Choroid plexus epithelial cell (primary cell): ENCODE measurements at regions not wholly inside any gene's neighbourhood (a gene's known extent, or its start where the extent isn't known, plus 50 kb on each side); places are given as distances from the start of the nearest gene placed in this dataset.
"Not testable (repeated sequence)": the region's sequence is repeated elsewhere in the genome, so short reads cannot be mapped to it uniquely, and the experiment has no call there.

Experiments used
- DNase-seq: peaks from one replicate; pipeline ENCODE4 v3.0.0-alpha.2; 2010; ENCODE audit warnings: low read depth
- H3K4me3 ChIP-seq: 2 replicates; pipeline ENCODE4 v1.5.1; 2011; ENCODE audit warnings: low read depth, mild to moderate bottlenecking, control low read depth, low read length, moderate library complexity
- TF ChIP-seq, protein P1 (sequence below): conservative IDR thresholded peaks from 2 replicates; pipeline ENCODE4 v1.5.1; 2011; ENCODE audit warnings: low read depth, mild to moderate bottlenecking, control low read depth, inconsistent platforms, low read length, moderate library complexity

DNA sequence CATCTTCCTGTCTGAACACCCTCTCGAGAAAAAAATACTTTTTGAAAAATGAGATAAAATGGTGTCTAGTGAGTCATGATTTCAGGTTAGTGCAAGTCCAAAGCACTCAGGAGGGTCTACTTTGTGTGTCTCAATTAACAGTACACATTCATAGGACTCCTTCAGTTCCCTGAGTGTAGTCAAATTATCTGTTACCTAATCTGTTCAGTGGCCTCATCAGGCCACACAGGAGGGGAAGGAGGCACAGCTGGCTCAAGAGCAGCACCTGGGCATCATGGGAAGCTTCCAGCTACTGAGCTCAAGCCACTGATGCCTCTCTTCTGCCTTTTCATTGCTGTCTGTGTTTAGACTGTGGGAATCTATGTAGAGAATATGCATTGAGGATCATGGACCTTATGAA, 341.4 kb upstream of the SGO1 start:
- no peak overlapping the region for H3K4me3 ChIP-seq
- TF ChIP-seq, protein P1, sequence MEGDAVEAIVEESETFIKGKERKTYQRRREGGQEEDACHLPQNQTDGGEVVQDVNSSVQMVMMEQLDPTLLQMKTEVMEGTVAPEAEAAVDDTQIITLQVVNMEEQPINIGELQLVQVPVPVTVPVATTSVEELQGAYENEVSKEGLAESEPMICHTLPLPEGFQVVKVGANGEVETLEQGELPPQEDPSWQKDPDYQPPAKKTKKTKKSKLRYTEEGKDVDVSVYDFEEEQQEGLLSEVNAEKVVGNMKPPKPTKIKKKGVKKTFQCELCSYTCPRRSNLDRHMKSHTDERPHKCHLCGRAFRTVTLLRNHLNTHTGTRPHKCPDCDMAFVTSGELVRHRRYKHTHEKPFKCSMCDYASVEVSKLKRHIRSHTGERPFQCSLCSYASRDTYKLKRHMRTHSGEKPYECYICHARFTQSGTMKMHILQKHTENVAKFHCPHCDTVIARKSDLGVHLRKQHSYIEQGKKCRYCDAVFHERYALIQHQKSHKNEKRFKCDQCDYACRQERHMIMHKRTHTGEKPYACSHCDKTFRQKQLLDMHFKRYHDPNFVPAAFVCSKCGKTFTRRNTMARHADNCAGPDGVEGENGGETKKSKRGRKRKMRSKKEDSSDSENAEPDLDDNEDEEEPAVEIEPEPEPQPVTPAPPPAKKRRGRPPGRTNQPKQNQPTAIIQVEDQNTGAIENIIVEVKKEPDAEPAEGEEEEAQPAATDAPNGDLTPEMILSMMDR = no peak
- DNase-seq = no peak

DNA sequence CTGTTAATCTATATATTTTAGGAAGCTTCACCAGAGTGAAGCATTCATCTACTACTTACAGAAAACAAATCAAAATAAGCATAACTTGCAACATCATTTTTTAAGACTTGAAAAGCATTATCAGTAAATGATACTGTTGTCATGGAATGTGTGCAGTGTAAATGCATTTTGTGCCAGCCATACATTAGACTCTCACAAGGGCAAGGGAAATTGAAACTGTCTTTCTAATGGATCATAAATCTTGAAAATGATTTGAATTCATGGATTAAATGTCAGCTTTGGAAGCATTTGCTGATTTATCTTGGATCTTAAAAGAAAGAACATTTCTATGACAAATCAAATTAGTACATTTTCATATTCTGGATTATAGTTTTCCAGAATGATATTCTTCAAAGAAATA, 338.3 kb upstream of the SGO1 start:
- no peak for DNase-seq
- TF ChIP-seq, protein P1 = no peak

DNA sequence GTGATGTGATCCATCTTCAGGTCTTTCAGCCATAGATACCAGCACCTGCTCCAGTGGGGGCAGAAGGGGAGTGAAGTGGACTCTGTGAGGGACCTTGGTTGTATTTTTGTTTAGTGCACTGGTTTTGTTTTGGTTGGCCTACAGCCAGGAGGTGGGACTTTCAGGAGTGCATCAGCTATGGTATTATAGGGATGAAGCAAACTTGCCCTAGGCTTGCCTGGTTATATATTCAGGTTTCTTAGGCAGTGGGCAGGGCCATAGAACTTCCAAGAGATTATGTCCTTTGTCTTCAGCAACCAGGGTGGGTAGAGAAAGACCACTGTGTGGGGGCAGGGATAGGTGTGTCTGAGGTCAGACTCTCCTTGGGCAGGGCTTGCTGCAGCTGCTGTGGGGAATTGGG, 337.3 kb upstream of the SGO1 start:
- DNase-seq = no peak
- no peak overlapping the region for H3K4me3 ChIP-seq
- TF ChIP-seq, protein P1 = no peak

More for the DNA sequence above, 338.3 kb upstream of the SGO1 start:
- H3K4me3 ChIP-seq = no peak overlapping the region

DNA sequence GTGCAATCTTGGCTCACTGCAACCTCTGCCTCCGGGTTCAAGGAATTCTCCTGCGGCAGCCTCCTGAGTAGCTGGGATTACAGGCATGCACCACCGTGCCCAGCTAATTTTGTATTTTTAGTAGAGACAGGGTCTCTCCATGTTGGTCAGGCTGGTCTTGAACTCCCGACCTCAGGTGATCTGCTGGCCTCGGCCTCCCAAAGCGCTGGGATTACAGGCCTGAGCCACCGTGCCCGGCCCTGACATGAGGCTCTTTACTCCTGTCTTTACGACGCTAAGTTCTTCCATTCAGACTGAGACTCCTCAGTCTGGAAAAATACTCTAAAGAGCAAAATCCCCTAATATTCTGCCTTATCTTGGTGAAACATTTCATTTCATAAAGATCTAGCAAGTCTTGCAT, 331.3 kb upstream of the SGO1 start:
- H3K4me3 ChIP-seq, DNase-seq: not testable (repeated sequence)

DNA sequence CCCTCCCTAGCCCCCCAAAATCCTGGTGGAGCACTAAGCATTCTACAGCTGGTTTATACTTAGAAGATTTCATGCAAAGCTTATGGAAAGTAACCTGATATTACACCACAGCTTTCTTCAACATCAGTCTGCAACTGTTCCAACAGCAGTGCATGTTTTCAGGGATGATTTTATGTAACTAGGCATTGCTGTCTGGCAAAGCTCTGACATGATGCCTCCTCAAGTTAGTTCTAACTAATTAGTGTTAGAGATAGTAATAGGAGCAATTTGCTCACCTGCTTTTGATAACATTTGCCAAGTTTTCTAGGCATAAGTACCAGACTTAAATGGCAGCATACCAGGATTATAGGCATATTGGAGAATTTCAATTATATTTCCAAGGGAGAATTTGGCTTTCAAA, 330.3 kb upstream of the SGO1 start:
- no peak overlapping the region for H3K4me3 ChIP-seq
- no peak for DNase-seq
- TF ChIP-seq, protein P1 = no peak

DNA sequence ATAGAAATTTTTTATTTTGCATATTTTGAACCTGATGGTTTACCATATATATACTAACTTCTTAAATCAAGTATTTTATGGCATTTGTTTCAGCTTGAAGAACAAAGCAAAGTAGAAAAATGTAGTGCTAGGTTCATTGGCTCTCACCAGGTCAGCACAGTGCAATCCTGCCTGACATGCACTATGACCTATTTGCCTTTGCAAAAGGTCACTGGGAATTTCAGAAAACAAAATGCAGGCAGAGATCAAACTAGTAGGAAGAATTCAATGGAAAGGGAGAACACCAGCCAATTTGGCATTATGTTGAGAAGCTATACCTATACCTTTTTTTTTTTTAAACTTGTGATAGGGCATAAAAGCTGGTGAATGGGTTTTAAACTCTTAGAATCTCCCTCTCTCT, 329.8 kb upstream of the SGO1 start:
- TF ChIP-seq, protein P1 = no peak
- no peak for DNase-seq
- H3K4me3 ChIP-seq = no peak overlapping the region

DNA sequence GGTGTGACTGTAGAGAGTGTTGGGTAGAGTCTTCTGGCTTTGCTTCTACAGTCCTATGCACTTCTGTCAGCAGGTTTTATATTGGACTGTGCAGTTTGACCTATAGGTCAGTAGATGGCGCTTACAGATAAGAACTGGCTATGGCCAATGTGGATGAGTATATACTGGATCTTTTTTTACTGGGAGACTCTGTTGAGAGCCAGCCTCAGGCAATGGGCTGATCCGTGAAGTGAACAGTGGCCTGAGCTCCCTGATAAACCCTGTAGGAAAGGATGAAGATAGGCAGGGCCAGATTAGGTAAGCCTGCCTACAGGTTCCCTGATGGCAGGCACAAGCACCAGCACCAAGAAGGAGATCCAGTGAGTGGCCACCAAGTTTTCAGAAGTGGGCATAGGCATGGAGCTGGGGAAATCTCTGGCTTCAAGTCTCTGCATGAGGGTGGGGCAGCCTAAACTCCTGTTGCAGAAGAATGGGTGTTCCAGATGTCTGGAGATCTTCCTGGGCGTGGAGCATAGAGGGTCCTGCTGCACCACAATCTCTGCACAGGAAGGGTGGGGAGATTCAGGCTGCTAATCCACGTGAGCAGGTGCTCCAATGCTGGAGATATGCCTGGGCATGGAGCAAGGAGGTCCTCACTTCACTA, 326.0 kb upstream of the SGO1 start:
- peak; percentile 61 for DNase-seq
- TF ChIP-seq, protein P1 = peak; percentile 52
- H3K4me3 ChIP-seq = no peak overlapping the region
